Caco-2 (cell line): ENCODE measurements at regions not wholly inside any gene's neighbourhood (a gene's known extent, or its start where the extent isn't known, plus 50 kb on each side); places are given as distances from the start of the nearest gene placed in this dataset.

ENCODE experiments used
- BruUV-seq: library from RNA; stranded (reverse); fragments of 400-500 nt; replicated peaks from 2 replicates; lab custom pipeline; 2021; lab: Mats Ljungman, UMichigan
- CTCF ChIA-PET: fragments of 300-600 bp; sonication (Branson Sonifier 250); formaldehyde crosslinking; loops from one replicate; lab custom pipeline; 2022; ENCODE audit warnings: antibody characterized with exemption; lab: Charles Lee
- POLR2A ChIA-PET: fragments of 300-600 bp; sonication (Branson Sonifier 250); formaldehyde crosslinking; loops from one replicate; lab custom pipeline; 2022; ENCODE audit warnings: antibody characterized with exemption; lab: Charles Lee
- DNase-seq, 2 experiments: peaks; one replicate each; pipeline versions ENCODE4 v3.0.0 to v3.0.0-alpha.2; 2020 to 2022
- H3K27me3 ChIP-seq: replicated peaks from 2 replicates; pipeline ENCODE4 v1.6.0; 2011; ENCODE audit warnings: low read length; ENCODE audit not compliant: control insufficient read depth, insufficient read depth
- H3K36me3 ChIP-seq: 2 replicates; pipeline ENCODE4 v1.5.1; 2011; ENCODE audit warnings: low read length; ENCODE audit not compliant: control insufficient read depth, insufficient read depth
- H3K4me1 ChIP-seq: fragments of 250-450 bp; sonication (Bioruptor Pico); 2 replicates; pipeline ENCODE4 v1.5.1; 2020; ENCODE audit warnings: mild to moderate bottlenecking
- H3K4me3 ChIP-seq: 2 replicates; pipeline ENCODE4 v1.5.1; 2011; ENCODE audit warnings: low read depth, mild to moderate bottlenecking, control low read depth, low read length
- H3K9me3 ChIP-seq: fragments of 250-450 bp; sonication (Bioruptor Pico); 2 replicates; pipeline ENCODE4 v1.5.1; 2020; ENCODE audit warnings: mild to moderate bottlenecking, moderate library complexity
- H3K27ac Mint-ChIP-seq: one replicate; pipeline ENCODE4 v1.8.0; 2022; ENCODE audit warnings: mixed read lengths; ENCODE audit not compliant: unreplicated experiment
- H3K27me3 Mint-ChIP-seq: one replicate; pipeline ENCODE4 v1.8.0; 2022; ENCODE audit warnings: mixed read lengths; ENCODE audit not compliant: insufficient read depth, unreplicated experiment
- H3K36me3 Mint-ChIP-seq: one replicate; pipeline ENCODE4 v1.8.0; 2022; ENCODE audit warnings: mild to moderate bottlenecking, mixed read lengths; ENCODE audit not compliant: insufficient read depth, unreplicated experiment
- H3K4me1 Mint-ChIP-seq: one replicate; pipeline ENCODE4 v1.8.0; 2022; ENCODE audit warnings: low read depth, mixed read lengths; ENCODE audit not compliant: unreplicated experiment
- H3K4me3 Mint-ChIP-seq: one replicate; pipeline ENCODE4 v1.8.0; 2022; ENCODE audit warnings: mild to moderate bottlenecking, moderate library complexity, mixed read lengths; ENCODE audit not compliant: unreplicated experiment
- H3K9me3 Mint-ChIP-seq: one replicate; pipeline ENCODE4 v1.8.0; 2022; ENCODE audit warnings: mixed read lengths; ENCODE audit not compliant: unreplicated experiment
- intact Hi-C: fragments of 100-400 bp; cut with micrococcal nuclease; formaldehyde crosslinking; loops from one replicate; pipeline ENCODE4 v1.10.0; 2022; ENCODE audit not compliant: unreplicated experiment
- TF ChIP-seq, protein P1 (sequence below), 2 experiments: fragments of 200-600 bp in 1 of 2; IDR thresholded peaks; 1 replicate in 1 of 2; 2 replicates in 1 of 2; pipeline versions ENCODE4 v1.5.1 to v1.8.0; 2011 to 2022; ENCODE audit warnings: antibody characterized with exemption in 1 of 2, control low read depth in 1 of 2, inconsistent platforms in 1 of 2, low read depth in 1 of 2, low read length in 1 of 2, mild to moderate bottlenecking in 1 of 2, moderate library complexity in 1 of 2; ENCODE audit not compliant: insufficient read depth in 1 of 2, severe bottlenecking in 1 of 2, unreplicated experiment in 1 of 2

DNA sequence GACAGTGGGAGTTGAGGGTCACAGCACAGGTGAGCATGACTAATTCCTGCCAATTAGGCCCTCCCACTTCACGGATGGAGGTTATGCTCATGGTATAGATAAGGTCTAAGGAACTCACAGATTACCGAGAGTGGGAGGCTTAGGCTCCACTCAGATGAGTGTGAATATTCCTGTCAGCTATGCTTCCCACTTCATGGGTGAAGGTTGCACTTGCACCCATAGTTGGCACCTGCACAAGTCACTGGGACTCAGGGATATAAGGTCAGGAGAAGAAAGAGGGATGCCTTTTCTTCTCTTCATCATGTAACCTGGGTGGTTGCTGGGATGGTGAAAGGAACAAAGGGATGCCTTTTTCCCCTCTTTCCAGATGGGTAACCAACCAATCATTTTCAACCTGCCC, 264.9 kb upstream of the TNC start:
- H3K4me1 ChIP-seq = no peaks in the 10 kb centered on the region
- POLR2A ChIA-PET = no interaction called here
- no peaks in the 10 kb centered on the region for H3K27me3 ChIP-seq
- no peak overlapping the region for H3K4me3 Mint-ChIP-seq
- no peaks in the 10 kb centered on the region for H3K36me3 ChIP-seq
- no peak overlapping the region for H3K4me3 ChIP-seq
- H3K36me3 Mint-ChIP-seq = no peaks in the 10 kb centered on the region
- no peak overlapping the region for H3K27ac Mint-ChIP-seq
- H3K4me1 Mint-ChIP-seq = no peaks in the 10 kb centered on the region
- no peak for DNase-seq
- CTCF ChIA-PET = no interaction called here
- H3K9me3 Mint-ChIP-seq = peaks cover 11% of the 10 kb centered on the region
- intact Hi-C loops = no loop called here
- H3K9me3 ChIP-seq = no peaks in the 10 kb centered on the region
- TF ChIP-seq, protein P1, sequence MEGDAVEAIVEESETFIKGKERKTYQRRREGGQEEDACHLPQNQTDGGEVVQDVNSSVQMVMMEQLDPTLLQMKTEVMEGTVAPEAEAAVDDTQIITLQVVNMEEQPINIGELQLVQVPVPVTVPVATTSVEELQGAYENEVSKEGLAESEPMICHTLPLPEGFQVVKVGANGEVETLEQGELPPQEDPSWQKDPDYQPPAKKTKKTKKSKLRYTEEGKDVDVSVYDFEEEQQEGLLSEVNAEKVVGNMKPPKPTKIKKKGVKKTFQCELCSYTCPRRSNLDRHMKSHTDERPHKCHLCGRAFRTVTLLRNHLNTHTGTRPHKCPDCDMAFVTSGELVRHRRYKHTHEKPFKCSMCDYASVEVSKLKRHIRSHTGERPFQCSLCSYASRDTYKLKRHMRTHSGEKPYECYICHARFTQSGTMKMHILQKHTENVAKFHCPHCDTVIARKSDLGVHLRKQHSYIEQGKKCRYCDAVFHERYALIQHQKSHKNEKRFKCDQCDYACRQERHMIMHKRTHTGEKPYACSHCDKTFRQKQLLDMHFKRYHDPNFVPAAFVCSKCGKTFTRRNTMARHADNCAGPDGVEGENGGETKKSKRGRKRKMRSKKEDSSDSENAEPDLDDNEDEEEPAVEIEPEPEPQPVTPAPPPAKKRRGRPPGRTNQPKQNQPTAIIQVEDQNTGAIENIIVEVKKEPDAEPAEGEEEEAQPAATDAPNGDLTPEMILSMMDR (IDR thresholded peaks at IDR 0.05; ENCODE audit: insufficient read depth in 1 of 2, low read depth in 1 of 2, low read length in 1 of 2, severe bottlenecking in 1 of 2, unreplicated experiment in 1 of 2) = no peak
- H3K27me3 Mint-ChIP-seq = no peaks in the 10 kb centered on the region
- BruUV-seq = no TSS peak

DNA sequence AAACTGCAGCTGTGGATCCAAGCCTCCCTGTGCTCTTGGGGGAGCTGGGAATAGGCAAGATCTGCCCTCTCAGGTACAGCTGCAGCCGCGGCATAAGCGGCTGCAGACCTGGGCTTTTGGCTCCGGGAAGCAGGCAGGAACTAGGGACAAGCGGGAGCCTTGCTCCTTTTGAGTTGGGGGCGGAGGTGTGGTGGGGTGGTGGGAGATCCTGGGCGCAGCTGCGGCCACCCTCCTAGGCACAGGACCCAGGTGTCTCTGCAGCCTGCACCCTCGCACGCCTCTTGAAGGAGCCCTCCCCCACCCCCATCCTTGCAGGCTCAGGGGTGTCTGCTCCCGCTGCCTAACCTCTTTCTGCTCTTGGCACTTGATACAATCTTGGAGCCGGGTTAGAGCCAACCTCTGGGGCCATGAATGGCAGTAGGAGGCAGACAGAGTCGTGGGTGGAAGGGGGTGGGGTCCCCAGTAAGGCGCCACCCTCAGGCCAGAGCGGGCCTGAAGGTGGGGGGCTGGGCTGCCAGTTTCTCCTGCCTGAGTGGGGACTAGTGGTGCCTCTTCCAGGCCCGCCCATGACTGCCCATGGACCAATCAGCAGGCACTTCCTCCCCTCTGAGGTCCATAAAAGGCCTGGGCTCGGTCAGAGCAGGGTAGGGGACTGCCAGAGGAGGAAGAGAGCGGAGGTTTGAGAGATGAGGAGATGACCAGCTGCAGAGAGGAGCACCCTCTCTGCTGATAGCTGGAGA, 267.6 kb upstream of the TNC start:
- POLR2A ChIA-PET = no interaction called here
- Mint-ChIP-seq H3K27me3 (no peaks in the 10 kb centered on the region), H3K9me3 (peaks cover 11% of the 10 kb centered on the region), H3K36me3 (no peaks in the 10 kb centered on the region), H3K4me1 (no peaks in the 10 kb centered on the region), H3K4me3 (no peak overlapping the region), H3K27ac (no peak overlapping the region)
- intact Hi-C loops = no loop called here
- no TSS peak for BruUV-seq
- no peaks in the 10 kb centered on the region for H3K36me3 ChIP-seq
- TF ChIP-seq, protein P1 (IDR thresholded peaks at IDR 0.05; ENCODE audit: insufficient read depth in 1 of 2, low read depth in 1 of 2, low read length in 1 of 2, severe bottlenecking in 1 of 2, unreplicated experiment in 1 of 2) = no peak
- no peaks in the 10 kb centered on the region for H3K9me3 ChIP-seq
- H3K4me3 ChIP-seq = no peak overlapping the region
- CTCF ChIA-PET = no interaction called here
- no peaks in the 10 kb centered on the region for H3K4me1 ChIP-seq
- H3K27me3 ChIP-seq = no peaks in the 10 kb centered on the region
- no peak for DNase-seq

DNA sequence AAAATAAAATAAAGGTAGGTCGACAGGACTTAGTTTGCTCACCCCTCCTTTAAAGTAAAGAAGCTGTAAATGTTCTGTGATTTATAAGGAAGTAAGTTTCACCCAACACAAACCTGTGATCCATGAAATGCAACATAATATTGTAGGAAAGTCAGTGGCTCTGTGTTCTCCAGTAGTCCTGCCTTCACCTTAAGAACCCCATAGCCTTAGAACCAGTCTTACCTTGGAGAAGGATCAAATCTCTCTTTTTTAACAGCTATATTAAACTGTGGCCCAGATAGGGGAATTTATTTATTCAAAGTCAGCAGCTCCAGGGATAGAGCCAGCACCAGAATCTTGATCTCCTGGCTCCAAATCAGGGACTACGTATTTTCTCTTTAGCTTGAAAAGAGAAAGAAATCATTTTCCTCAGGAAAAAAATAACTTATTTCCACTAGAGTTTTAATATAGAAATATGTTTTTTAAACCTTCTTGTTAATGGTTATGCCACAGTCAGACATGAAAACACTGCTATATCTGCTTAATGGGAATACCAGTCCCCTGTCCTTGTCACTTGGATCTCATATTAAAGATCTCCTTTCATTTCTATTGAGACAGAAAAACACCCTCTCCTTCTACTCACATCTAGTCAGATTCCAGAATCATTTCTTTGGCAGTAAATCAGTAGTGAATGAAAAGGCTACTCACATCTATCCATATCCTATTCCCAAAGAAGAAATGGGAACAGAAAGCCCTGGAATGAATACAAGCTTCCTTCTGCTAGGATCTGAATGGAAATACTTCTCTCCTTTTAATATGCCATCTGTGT, 269.2 kb upstream of the TNC start:
- DNase-seq = no peak
- no TSS peak for BruUV-seq
- Mint-ChIP-seq H3K27me3 (no peaks in the 10 kb centered on the region), H3K9me3 (no peaks in the 10 kb centered on the region), H3K4me3 (no peak overlapping the region), H3K4me1 (no peaks in the 10 kb centered on the region), H3K27ac (no peak overlapping the region), H3K36me3 (no peaks in the 10 kb centered on the region)
- ChIA-PET CTCF (no interaction called here), POLR2A (interaction anchor here (0.6 kb wide), 1 partner anchor 118 kb away, joined by 3 read pairs; no protein-coding TSS in a partner anchor)
- H3K27me3 ChIP-seq = no peaks in the 10 kb centered on the region
- H3K4me1 ChIP-seq = no peaks in the 10 kb centered on the region
- H3K9me3 ChIP-seq = no peaks in the 10 kb centered on the region
- TF ChIP-seq, protein P1 (IDR thresholded peaks at IDR 0.05; ENCODE audit: insufficient read depth in 1 of 2, low read depth in 1 of 2, low read length in 1 of 2, severe bottlenecking in 1 of 2, unreplicated experiment in 1 of 2) = no peak
- H3K36me3 ChIP-seq = no peaks in the 10 kb centered on the region
- intact Hi-C loops = no loop called here
- no peak overlapping the region for H3K4me3 ChIP-seq
